ENCODE measurements at regions not wholly inside any gene's neighbourhood (a gene's known extent, or its start where the extent isn't known, plus 50 kb on each side); places are given as distances from the start of the nearest gene placed in this dataset.

GRCh38 chr7:22576612-22577469 is 76.9 kb upstream of the STEAP1B start:
- no peaks in the 10 kb centered on the region for H3K36me3 ChIP-seq (ENCODE audit: control insufficient read depth, insufficient read depth, low read length)
- no peak for DNase-seq (ENCODE audit: extremely low read depth, insufficient read length)
- no peak for TF ChIP-seq CTCF (IDR thresholded peaks at IDR 0.05; ENCODE audit: insufficient read depth, low read length, poor library complexity, severe bottlenecking)

GRCh38 chr7:22574754-22575520 is 74.9 kb upstream of the STEAP1B start:
- Histone ChIP-seq H3K36me3 (ENCODE audit: control insufficient read depth, insufficient read depth, low read length) (no peaks in the 10 kb centered on the region), H3K4me3 (replicated peaks; ENCODE audit: low read depth, low read length) (no peak overlapping the region), H3K27me3 (replicated peaks; ENCODE audit: control insufficient read depth, insufficient read depth, low read length) (peaks cover 2% of the 10 kb centered on the region; the same call in 1 of the 2 replicates)
- no peak for TF ChIP-seq CTCF (IDR thresholded peaks at IDR 0.05; ENCODE audit: insufficient read depth, low read length, poor library complexity, severe bottlenecking)
- no peak for DNase-seq (ENCODE audit: extremely low read depth, insufficient read length)

More at GRCh38 chr7:22576612-22577469, 76.9 kb upstream of the STEAP1B start:
- H3K27me3 ChIP-seq (replicated peaks; ENCODE audit: control insufficient read depth, insufficient read depth, low read length): peaks cover 2% of the 10 kb centered on the region; the same call in 1 of the 2 replicates
- H3K4me3 ChIP-seq (replicated peaks; ENCODE audit: low read depth, low read length): no peak overlapping the region

GRCh38 chr7:22572937-22573336 is 72.9 kb upstream of the STEAP1B start:
- DNase-seq (ENCODE audit: extremely low read depth, insufficient read length): no peak
- Histone ChIP-seq H3K27me3 (replicated peaks; ENCODE audit: control insufficient read depth, insufficient read depth, low read length) (peaks cover 2% of the 10 kb centered on the region; the same call in 1 of the 2 replicates), H3K36me3 (ENCODE audit: control insufficient read depth, insufficient read depth, low read length) (no peaks in the 10 kb centered on the region), H3K4me3 (replicated peaks; ENCODE audit: low read depth, low read length) (no peak overlapping the region)
- TF ChIP-seq CTCF (IDR thresholded peaks at IDR 0.05; ENCODE audit: insufficient read depth, low read length, poor library complexity, severe bottlenecking): no peak

GRCh38 chr7:22572292-22572691 is 72.3 kb upstream of the STEAP1B start:
- Histone ChIP-seq H3K27me3 (replicated peaks; ENCODE audit: control insufficient read depth, insufficient read depth, low read length) (peaks cover 2% of the 10 kb centered on the region; the same call in 1 of the 2 replicates), H3K36me3 (ENCODE audit: control insufficient read depth, insufficient read depth, low read length) (no peaks in the 10 kb centered on the region), H3K4me3 (replicated peaks; ENCODE audit: low read depth, low read length) (no peak overlapping the region)
- no peak for DNase-seq (ENCODE audit: extremely low read depth, insufficient read length)
- TF ChIP-seq CTCF (IDR thresholded peaks at IDR 0.05; ENCODE audit: insufficient read depth, low read length, poor library complexity, severe bottlenecking): no peak

GRCh38 chr7:22571766-22572165 is 71.8 kb upstream of the STEAP1B start:
- Histone ChIP-seq H3K27me3 (replicated peaks; ENCODE audit: control insufficient read depth, insufficient read depth, low read length) (peaks cover 2% of the 10 kb centered on the region; the same call in 1 of the 2 replicates), H3K36me3 (ENCODE audit: control insufficient read depth, insufficient read depth, low read length) (no peaks in the 10 kb centered on the region), H3K4me3 (replicated peaks; ENCODE audit: low read depth, low read length) (no peak overlapping the region)
- no peak for DNase-seq (ENCODE audit: extremely low read depth, insufficient read length)
- no peak for TF ChIP-seq CTCF (IDR thresholded peaks at IDR 0.05; ENCODE audit: insufficient read depth, low read length, poor library complexity, severe bottlenecking)
